Iris pigment epithelial cell (primary cell): ENCODE measurements at regions not wholly inside any gene's neighbourhood (a gene's known extent, or its start where the extent isn't known, plus 50 kb on each side); places are given as distances from the start of the nearest gene placed in this dataset.
A peak's percentile ranks its signal among the peaks of the same experiment; 100 is the strongest.

Experiments used
- DNase-seq: peaks from one replicate; pipeline ENCODE4 v3.0.0-alpha.2; 2011; ENCODE audit warnings: low read depth

DNA sequence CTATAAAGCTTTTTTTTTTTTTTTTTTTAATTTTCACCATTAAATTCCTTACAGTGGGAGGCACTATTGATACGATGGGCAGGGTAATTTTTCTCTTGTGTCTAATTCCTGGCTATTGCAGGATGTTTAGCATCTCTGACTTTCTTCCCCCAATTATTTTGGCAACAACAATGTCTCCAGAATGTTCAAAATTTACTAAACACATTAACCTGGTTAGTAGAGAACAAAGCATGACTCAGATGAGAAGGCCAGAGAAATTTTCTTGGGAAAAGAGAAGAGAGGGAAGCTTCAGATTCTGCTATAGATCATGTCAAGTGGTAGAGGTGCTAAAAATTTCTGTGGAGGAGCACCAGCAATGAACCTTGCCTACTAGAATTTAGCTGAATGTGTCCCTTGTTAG lies 171.5 kb upstream of the PRICKLE1 start:
- no peak for DNase-seq

DNA sequence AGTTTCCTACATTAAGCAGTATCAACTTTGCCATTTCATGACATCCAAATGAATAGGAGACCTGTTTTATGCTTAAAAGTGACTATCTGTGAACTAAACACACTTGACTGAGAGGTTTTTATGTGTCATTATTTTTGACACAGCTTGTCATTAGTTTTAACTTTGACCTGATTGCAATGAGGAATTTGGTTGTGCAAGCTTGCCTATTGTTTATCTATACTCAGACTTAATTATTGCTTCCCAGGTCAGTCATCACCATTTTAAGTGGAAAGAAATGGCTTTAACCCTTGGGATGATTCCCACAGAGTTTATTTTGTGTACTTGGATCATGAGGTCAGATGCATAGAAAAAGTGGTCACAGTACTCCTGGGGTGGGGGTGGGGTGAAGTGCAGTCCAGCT lies 171.0 kb upstream of the PRICKLE1 start:
- no peak for DNase-seq

DNA sequence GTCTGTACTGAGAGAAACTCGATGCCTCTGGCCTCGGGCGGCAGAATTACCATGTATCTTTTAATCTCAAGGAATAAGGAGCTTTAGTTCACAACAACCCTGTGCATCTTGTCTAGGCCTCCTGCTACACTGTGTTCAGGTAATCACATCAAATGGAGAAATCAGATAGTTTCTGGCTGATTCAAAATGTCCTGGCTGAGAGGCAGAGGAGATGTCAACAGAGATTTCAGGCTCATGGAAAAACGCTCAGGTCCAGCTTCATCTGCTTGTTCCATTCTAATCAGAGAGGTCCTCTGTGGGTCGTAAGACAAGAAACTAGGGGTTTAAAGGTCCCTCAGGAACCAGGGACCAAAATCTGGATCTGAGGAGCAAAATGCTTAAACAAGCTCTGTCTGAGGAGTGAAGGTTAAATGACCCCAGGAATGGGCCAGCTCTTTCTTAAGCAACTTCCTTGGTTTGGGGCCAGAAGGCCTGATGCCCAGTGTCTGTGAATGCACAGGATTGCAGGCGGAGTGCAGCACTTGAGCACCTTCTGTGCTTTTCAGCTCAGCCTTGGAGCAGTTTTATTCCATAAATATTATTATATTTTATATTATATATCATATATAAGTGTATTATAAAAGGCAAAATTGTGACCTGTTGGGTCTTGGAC lies 170.2 kb upstream of the PRICKLE1 start:
- DNase-seq, result peak; percentile 90

DNA sequence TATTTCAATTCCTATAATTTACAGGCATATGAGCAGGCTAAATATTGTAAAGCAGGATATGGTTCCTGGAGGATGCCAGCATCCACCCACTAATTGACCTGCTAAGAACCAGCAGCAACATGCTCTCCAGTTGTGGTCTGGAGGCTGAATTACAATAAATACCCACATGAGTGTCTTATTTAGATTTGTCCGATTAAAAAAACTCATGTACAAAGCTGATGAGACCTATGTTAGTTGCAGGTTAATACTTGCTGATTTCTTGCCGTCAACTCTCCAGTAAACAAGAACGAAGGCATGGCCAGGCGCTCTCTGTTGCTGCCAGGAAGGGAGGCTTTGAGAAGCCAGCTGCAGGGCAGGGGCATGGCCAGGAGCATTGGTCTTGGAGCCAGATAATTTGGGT lies 169.3 kb upstream of the PRICKLE1 start:
- DNase-seq, result no peak

DNA sequence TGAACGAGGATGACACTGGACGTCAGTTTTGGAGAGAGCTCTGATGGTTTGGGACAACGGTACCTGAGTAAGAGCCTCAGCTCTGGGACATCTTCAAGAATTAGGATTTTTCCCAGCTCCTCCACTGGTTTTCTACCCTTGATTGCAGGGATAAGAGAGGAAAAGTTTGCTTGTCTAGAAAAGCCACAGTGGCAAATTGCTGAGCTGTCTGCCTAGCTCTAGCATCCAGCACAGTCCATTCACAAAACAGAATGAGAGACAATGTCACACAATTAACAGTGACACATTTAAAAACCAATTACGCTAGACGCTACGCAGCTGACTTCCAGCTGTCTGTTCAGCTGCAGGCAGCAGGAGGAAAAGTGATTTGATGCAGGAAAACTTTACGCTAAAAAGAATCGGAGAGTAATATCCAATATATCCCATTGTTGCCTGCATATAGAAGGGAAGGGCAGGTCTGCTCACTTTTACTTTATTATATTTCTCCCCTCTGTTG lies 168.1 kb upstream of the PRICKLE1 start:
- DNase-seq, result no peak

DNA sequence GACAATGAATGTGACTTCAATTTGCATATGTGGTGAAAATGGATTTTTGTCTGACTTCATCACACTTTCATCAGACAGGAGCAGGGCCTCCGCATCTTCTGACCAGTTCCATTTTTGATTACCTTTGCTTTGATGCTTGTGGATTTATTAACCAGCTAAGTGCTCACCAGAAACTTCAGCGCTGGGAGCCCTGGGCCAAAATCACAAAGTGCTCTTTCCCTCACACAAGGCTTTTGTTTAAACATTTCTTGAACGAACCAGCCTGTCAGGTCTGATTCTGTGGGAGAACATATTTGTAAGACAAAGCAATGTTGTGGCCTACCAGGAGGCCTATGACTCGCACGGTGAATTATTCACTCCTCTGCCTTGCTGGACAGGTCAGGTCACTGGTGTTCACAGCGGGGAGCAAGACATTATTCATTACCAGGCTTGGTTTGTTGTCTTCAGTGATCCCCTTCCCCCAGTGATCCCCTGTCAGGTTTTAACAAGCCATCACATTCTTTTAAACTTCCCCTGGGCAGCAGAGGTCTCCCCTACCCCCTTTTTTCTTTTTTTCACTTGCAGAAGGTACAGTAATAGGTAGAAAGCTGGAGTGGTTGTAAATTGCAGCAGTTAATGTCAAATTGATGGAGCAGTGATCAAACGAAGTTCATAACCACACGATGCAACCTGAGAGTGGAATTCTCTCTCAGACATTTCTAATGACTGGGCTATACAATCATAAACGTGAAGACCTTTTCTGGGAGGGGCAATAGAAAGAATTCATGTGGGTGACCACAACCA lies 167.5 kb upstream of the PRICKLE1 start:
- peak; percentile 98 for DNase-seq

DNA sequence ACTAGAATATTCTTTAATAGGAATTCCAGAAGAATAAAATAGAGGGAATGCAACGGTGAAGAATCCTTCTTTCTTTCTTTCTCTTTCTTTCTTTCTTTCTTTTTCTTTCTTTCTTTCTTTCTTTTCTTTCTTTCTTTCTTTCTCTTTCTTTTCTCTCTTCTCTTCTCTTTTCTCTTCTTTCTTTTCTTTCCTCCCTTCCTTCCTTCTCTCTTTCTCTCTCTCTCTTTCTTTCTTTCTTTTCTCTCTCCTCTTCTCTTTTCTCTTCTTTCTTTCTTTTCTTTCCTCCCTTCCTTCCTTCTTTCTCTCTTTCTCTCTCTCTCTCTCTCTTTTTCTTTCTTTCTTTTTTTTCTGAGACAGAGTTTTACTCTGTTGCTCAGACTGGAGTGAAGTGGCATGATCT lies 160.8 kb upstream of the PRICKLE1 start:
- DNase-seq, result no peak

DNA sequence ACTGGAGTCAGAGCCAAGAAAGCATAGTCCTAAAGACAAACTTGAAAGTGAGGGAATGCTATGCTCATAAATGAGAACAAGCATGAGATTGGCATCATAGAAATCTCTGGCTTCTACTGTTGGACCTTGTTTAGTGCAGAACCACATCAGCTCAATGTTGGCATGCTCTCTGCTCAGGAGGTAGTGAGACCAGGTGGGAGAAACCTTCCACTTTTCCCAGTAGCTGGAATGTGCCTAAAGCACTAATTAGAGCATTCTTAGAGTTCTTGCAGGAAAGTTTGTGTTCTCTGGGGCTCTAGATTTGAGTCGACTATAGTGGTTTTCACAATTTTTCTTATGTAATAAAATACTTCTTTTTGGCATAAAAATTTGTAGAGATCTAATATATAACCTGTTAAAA lies 159.7 kb upstream of the PRICKLE1 start:
- DNase-seq, result no peak

DNA sequence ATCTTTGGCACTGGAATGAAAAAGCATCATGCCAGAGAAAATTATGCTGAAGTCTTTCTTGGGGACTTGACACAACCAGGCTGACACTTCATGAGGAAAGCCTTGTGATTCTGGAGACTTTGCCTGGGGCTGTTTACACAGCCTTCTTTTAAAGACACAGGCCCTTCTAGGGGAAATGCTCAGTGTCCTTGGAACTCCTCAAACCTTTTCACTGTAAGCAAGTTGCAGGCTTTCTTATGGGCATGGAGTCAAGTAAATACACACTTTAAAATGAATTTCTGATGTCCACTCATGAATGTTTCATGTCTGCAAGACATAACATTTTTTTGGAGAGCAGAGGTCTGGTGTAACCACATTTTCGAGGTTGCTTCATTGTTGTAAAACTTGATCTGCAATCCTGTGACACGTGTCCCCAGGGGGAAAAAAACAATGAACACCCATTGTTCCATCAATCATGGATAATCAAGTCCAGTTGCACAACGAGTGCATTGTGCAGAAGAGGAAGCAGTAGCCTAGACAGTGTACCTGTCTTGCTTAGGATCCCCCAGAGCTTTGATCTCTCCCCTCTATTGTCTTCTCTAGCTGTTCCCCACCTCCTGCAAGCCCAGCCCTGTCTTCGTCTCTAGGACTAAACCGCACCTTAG lies 155.1 kb upstream of the PRICKLE1 start:
- no peak for DNase-seq

DNA sequence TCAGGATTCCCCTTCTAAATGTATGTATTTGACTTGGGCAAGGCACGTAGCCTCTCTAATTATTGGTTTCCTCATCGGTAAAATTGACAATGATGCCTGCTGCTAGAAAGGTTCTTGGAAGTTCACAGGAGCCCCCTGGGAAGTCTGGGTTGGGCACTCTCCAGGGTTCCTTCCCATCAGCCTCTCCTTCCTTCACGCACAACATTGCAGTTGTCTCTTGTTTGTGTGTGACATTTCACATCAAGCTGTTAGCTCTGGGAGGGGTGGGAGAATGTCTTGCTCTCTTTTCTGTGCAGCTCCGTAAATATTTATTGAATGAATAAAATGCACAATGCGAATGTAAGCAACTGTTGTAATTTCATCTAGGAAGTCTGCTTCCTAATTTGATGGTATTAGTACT lies 153.2 kb upstream of the PRICKLE1 start:
- no peak for DNase-seq

DNA sequence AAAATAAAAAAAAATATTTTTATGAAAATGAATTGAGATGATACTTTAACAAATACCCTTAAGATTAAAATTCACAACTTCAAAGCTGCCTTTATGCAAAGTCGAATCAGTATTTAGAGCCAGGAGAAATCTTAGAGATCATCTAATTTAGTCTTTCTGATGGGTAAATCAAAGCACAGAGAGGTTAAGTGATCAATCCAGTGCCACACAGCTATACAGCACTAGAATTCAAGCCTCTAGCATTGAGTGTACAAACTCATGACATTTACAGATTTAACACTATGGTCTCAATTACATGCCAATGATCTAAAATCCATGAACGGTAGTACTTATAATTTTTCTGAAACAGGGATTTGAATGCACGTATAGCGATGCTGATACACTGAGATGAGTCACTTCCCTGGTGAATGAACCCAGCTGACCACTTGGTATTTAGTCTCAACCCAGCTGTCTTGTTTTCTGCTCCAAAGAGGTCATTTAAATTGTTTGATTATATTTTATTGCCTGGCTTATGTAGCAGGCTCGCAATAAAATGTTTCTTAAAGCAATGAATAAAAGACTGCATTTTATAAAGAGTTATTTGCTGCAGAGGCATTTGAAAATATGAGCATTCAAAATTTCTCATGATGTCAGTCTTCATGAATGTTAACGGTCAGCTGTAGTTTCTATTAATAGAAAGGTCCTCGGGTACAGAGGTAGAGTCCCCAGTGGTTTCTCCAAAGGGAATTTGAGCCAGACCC lies 152.4 kb upstream of the PRICKLE1 start:
- DNase-seq, result peak; percentile 88

DNA sequence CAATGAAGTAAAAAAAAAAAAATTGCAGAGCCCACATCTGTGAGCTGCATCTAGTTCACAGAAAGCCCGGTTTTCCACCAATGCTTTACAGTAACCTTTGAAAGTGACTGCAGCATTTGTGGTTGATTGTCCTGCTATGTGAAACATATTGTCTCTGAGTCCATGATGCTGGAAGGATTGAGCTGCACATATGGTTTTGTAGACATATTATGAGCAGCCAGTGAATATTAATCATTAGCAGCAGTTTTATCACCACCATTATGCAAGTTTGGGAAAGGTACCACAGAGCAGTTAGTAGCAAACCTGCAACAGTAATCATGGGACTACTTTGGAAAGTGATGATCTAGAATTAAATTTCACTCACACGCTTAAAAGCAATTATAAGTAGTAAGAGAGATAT lies 151.5 kb upstream of the PRICKLE1 start:
- DNase-seq, result no peak

DNA sequence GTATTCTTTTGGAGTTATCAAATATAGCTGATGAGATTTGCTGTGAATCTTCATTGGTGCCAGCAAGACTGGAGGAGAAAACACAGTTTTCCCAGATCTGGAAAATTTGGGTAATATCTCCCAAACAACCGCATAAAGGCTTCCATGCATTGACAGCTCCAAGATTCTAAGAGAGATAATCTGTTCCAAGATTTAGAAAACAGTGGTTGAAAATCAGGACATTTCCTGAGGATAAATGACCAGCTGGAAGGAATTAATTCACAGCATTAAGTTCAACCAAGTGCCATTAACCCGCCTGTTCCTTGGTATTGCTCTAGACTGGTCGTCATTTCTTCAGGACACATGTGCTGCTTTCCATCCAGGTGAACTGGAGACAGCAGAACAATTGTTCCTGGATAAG lies 147.9 kb upstream of the PRICKLE1 start:
- DNase-seq, result no peak

DNA sequence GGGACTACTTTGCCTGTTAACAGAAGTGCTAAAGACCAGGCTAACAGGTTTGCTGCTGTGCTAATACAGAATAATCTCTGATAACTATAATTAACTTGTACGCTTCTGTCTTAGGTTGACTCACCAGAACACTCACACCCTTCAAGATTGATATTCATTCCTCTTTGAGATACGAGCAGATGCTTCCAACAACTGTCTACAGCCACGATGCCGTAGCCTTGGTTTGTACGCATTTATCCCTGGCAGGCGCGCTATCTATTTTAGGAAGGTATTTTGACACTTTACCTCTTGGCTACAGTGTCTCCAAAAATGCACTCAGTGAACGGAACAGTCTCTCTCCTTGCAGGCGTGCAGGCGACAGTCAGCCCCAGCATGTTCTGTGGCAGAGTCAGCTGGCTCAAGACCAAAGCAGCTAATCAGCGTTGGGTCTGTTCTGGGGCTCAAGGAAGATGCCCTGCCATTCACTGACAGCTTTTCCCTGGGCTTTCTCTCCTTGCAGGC lies 146.4 kb upstream of the PRICKLE1 start:
- no peak for DNase-seq

DNA sequence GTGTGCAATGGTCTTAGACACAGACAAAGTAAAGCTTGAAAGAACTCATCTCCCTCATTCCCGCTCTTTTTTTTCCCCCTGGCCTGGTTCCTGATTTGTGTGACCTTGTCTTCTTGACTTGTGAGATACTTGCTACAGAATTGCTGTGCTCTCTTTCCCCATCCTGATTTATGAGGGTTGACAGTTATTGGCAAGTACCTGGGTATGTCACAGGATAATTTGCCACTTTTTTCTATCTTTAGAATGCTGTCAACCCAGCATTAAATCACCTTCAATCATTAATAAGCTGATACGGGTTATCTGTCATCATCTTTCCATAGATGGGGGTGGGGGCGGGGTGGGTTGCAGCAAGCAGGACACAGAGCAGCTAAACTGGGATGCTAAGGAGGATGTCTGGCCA lies 144.4 kb upstream of the PRICKLE1 start:
- no peak for DNase-seq

DNA sequence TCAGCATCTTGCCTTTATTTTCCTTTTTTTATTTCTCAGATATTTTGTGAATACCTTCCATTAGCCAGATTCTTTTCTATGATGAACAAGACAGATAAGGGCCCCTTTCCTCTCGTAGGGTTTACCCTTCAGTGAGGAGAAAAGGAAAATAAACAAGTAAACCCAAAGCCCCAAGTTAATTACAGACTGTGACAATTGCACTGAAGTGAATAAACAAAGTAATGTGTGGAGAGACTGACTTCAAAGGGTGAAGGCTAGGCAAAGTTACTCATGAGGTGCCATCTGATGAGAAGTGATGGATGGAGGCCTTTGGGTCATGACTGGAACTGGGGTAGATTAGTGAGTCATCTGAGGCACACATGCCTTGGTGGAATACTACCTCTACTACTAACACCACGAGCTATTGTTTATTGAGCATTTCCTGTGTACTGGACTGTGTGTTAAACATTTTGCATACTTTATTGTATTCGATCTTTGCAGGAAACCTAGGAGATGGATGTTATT lies 143.4 kb upstream of the PRICKLE1 start:
- no peak for DNase-seq

DNA sequence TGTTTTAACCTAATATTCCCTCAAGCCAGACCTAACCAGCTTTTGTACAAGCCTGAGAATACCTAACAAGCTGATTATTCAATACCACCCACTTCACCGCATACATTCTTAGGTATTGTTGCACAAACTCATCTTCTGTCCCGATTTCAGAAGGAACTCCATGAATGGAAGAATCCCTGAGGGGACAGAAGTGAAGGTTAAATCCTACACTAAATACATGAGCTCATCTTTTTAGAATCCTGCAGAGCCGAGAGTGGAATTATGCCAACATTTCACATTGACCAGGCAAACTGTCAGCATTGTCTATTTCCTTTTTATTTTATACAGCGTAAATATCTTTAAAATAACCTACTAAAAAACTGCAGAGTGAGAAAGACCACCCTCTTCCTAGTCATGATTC lies 140.7 kb upstream of the PRICKLE1 start:
- peak; percentile 53 for DNase-seq

DNA sequence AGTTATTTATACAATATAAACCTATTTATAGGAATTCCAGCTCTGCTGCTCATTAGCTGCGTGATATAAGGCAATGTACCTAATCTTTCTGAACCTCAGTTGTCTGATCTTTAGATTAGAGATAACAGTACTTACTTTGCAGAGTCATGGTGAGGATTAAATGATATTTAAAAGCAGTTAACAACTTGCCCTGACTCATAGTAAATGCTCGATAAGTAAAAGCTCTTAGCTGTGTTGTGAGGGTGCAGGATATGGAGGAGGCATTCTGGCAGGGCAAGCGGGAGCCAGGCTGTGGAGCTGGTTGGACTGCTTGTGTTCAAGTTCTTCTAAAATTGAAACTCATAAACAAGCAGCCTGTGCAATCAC lies 140.0 kb upstream of the PRICKLE1 start:
- DNase-seq, result peak; percentile 48

DNA sequence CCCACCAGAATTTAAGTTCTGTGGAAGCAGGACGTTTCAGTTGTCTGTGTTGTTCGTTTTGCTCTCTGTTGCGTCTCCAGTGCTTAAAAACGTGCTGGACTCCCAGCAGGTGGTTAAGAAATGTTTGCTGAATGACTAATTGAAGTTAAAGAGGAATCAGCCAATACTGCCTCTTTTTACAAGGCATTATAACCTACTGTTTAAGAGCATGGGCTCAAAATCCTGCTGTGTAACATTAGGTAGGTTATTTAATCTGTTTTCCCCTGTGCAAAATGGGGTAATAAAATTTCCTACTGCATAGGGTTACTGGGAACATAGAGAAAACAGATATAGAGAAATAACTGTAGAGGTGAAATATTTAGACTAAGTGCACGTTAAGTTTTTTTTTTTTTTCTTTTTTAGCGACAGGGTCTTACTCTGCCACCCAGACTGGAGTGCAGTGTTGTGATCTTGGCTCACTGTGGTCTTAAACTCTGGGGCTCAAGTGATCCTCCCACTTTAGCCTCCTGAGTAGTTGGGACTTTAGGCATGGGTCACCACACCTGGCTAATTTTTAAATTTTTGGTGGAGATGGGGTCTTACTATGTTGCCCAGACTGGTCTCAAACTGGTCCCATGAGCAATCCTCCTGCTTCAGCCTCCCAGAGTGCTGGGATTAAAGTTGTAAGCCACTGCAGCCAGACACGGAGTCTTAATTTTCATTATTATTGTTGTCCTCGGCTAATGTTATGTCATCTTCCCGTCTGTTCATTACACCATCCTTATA lies 139.4 kb upstream of the PRICKLE1 start:
- peak; percentile 12 for DNase-seq

DNA sequence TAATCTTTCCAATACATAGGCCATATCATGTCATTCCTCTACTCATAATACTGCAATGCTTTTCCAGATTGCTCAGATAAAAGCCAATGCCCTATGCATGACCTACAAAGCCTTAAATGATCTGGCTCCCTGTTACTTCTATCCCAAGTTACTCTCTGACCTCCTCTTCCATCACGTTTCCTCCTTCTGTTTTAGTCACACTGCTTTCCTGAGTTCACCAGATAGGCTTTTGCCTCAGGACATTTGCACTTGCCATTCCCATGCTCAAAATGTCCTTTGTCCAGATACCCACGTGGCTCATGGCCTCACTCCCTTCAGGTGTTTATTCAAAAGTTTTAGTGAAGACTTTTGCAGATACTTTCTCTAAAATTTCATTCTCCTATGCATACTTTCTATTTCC lies 138.7 kb upstream of the PRICKLE1 start:
- no peak for DNase-seq

DNA sequence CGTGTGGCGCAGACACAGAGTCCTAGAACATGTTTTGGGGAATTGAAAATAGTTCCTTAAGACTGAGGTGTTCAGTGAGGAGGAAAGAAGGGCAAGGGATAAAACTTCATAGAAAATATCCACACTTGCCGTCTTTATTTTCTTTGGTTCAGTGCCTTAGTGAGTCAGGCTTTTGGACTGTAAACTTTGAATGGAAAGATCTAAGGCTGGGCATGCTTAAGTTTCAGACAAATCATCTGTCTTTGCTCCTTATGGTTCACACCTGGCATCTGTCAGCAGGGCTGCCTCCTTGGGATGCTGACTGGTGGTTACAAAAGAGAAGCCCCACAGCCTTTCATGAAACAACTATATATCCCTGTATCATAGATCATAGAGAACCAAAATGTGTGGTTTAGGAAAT lies 136.3 kb upstream of the PRICKLE1 start:
- peak; percentile 91 for DNase-seq
